Neutrophil (primary cell): ENCODE measurements at regions not wholly inside any gene's neighbourhood (a gene's known extent, or its start where the extent isn't known, plus 50 kb on each side); places are given as distances from the start of the nearest gene placed in this dataset.

Source experiments
- H3K27ac ChIP-seq: fragments of 200-600 bp; sonication (generic); 2 replicates; pipeline ENCODE4 v1.5.1; 2016; ENCODE audit warnings: mild to moderate bottlenecking, moderate library complexity
- H3K27me3 ChIP-seq: fragments of 200-600 bp; sonication (generic); 2 replicates; pipeline ENCODE4 v1.6.0; 2016; ENCODE audit warnings: mild to moderate bottlenecking
- H3K36me3 ChIP-seq: fragments of 200-600 bp; sonication (generic); 2 replicates; pipeline ENCODE4 v1.5.1; 2017
- H3K4me1 ChIP-seq, 2 experiments: fragments of 200-600 bp in 1 of 2; sonication (generic) in 1 of 2; 1 replicate in 1 of 2; 2 replicates in 1 of 2; pipeline versions ENCODE4 v1.5.1 to v1.6.1; 2013 to 2016; ENCODE audit warnings: low read depth in 1 of 2, low read length in 1 of 2, mild to moderate bottlenecking in 1 of 2, moderate library complexity in 1 of 2; ENCODE audit not compliant: control insufficient read depth in 1 of 2, insufficient read depth in 1 of 2
- H3K4me3 ChIP-seq, 2 experiments: fragments of 200-600 bp in 1 of 2; sonication (generic) in 1 of 2; 1 replicate in 1 of 2; 2 replicates in 1 of 2; pipeline ENCODE4 v1.5.1; 2013 to 2016; ENCODE audit warnings: low read depth in 1 of 2, low read length in 1 of 2, mild to moderate bottlenecking in 1 of 2, moderate library complexity in 1 of 2
- H3K9me3 ChIP-seq: fragments of 200-600 bp; sonication (generic); 2 replicates; pipeline ENCODE4 v1.5.1; 2016
- CTCF ChIP-seq: fragments of 200-600 bp; sonication (generic); IDR thresholded peaks from 2 replicates; pipeline ENCODE4 v1.5.1; 2016; ENCODE audit warnings: antibody characterized with exemption

GRCh38 chr15:99502661-99503060, 63.1 kb upstream of the MEF2A start:
- Histone ChIP-seq H3K27ac (no peak overlapping the region), H3K4me1 (peaks cover 9 to 53% of the 10 kb centered on the region in 2 experiments), H3K36me3 (no peaks in the 10 kb centered on the region), H3K27me3 (peaks cover 54% of the 10 kb centered on the region), H3K4me3 (no peak overlapping the region), H3K9me3 (no peaks in the 10 kb centered on the region)
- no peak for TF ChIP-seq CTCF

DNA sequence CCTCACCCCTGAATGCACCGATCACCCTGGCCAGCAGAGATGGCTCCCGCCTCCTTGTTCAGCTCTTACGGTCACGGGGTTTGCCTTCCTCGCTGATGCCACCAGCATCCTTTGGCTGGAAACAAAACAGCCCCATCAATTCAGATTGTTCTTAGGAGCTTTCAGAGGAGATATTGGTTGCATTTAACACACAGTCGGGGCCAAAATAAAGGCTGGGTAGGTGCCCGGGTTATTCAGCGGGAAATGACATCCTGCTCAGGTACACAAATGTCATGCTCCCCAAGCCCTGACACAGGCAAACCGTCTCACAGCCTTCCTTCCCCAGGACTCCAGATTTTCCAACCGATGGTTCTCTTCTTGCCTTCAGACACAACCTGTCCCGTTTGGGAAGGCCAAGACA, 62.4 kb upstream of the MEF2A start:
- Histone ChIP-seq H3K4me3 (no peak overlapping the region), H3K27me3 (peaks cover 54% of the 10 kb centered on the region), H3K36me3 (no peaks in the 10 kb centered on the region), H3K9me3 (no peaks in the 10 kb centered on the region), H3K4me1 (peaks cover 9 to 61% of the 10 kb centered on the region in 2 experiments), H3K27ac (no peak overlapping the region)
- no peak for TF ChIP-seq CTCF

GRCh38 chr15:99504071-99504822, 61.5 kb upstream of the MEF2A start:
- Histone ChIP-seq H3K4me1 (peaks cover 16 to 67% of the 10 kb centered on the region in 2 experiments), H3K36me3 (no peaks in the 10 kb centered on the region), H3K27me3 (peaks cover 51% of the 10 kb centered on the region), H3K4me3 (no peak overlapping the region), H3K9me3 (no peaks in the 10 kb centered on the region), H3K27ac (no peak overlapping the region)
- TF ChIP-seq CTCF = no peak

GRCh38 chr15:99504823-99505551, 60.8 kb upstream of the MEF2A start:
- no peak for TF ChIP-seq CTCF
- Histone ChIP-seq H3K36me3 (no peaks in the 10 kb centered on the region), H3K9me3 (no peaks in the 10 kb centered on the region), H3K4me1 (peaks cover 20 to 67% of the 10 kb centered on the region in 2 experiments), H3K27me3 (peaks cover 51% of the 10 kb centered on the region), H3K27ac (no peak overlapping the region), H3K4me3 (no peak overlapping the region)

DNA sequence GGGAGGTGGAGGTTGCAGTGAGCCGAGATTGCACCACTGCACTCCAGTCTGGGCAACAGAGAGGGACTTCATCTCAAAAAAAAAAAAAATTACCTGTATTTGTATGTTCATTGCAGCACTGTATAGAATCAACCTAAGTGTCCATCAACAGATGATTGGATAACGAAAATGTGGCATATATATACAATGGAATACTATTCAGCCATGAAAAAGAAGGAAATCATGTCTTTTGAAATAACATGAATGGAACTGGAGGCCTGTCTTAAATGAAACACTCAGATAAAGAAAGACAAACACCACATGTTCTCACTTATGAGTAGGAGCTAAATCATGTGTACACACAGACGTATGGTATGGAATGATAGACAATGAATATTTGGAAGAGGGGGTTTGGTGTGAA, 59.4 kb upstream of the MEF2A start:
- Histone ChIP-seq H3K9me3 (no peaks in the 10 kb centered on the region), H3K36me3 (no peaks in the 10 kb centered on the region), H3K4me1 (peaks cover 22 to 68% of the 10 kb centered on the region in 2 experiments), H3K27ac (no peak overlapping the region), H3K4me3 (no peak overlapping the region), H3K27me3 (peaks cover 58% of the 10 kb centered on the region)
- no peak for TF ChIP-seq CTCF
